ENCODE measurements at regions not wholly inside any gene's neighbourhood (a gene's known extent, or its start where the extent isn't known, plus 50 kb on each side); places are given as distances from the start of the nearest gene placed in this dataset.

- peak; percentile 39 for DNase-seq
Measured at GRCh38 chrX:10085223-10085622, 71.6 kb upstream of the CLCN4 start.

GRCh38 chrX:10086676-10087075 lies 70.1 kb upstream of the CLCN4 start:
- no peak for DNase-seq

- DNase-seq: no peak
Measured at GRCh38 chrX:10087391-10087790, 69.4 kb upstream of the CLCN4 start.

GRCh38 chrX:10089378-10089795 lies 67.4 kb upstream of the CLCN4 start:
- DNase-seq: no peak

GRCh38 chrX:10090319-10090718 lies 66.5 kb upstream of the CLCN4 start:
- no peak for DNase-seq

GRCh38 chrX:10095246-10095645 lies 61.5 kb upstream of the CLCN4 start:
- DNase-seq: no peak

- no peak for DNase-seq
Measured at GRCh38 chrX:10095698-10096432, 60.9 kb upstream of the CLCN4 start.

GRCh38 chrX:10098270-10098713 lies 58.5 kb upstream of the CLCN4 start:
- DNase-seq: peak; percentile 70

- DNase-seq: no peak
Measured at GRCh38 chrX:10099411-10099810, 57.4 kb upstream of the CLCN4 start.

- no peak for DNase-seq
Measured at GRCh38 chrX:10101269-10101668, 55.5 kb upstream of the CLCN4 start.

- DNase-seq: no peak
Measured at GRCh38 chrX:10102046-10102704, 54.6 kb upstream of the CLCN4 start.

- DNase-seq: no peak
Measured at GRCh38 chrX:10103023-10103422, 53.8 kb upstream of the CLCN4 start.

GRCh38 chrX:10104958-10105658 lies 51.7 kb upstream of the CLCN4 start:
- DNase-seq: no peak

- peak; percentile 64 for DNase-seq
Measured at GRCh38 chrX:10106806-10107205, 50.0 kb upstream of the CLCN4 start.

Measured in CD4-positive, alpha-beta T cell treated with Interleukin-10 for 1 hour (primary cell).